Osteoblast (primary cell): ENCODE measurements at regions not wholly inside any gene's neighbourhood (a gene's known extent, or its start where the extent isn't known, plus 50 kb on each side); places are given as distances from the start of the nearest gene placed in this dataset.

Experiments used
- DNase-seq: peaks from one replicate; pipeline ENCODE4 v3.0.0; 2011; ENCODE audit warnings: low spot score, mixed read lengths; ENCODE audit not compliant: insufficient read length; ENCODE audit errors: missing footprints
- H2AFZ ChIP-seq: 2 replicates; pipeline ENCODE4 v1.6.0; 2011; ENCODE audit warnings: mild to moderate bottlenecking, low read length
- H3K27ac ChIP-seq: 2 replicates; pipeline ENCODE4 v1.5.1; 2011; ENCODE audit warnings: mild to moderate bottlenecking, low read depth, low read length, moderate library complexity
- H3K27me3 ChIP-seq: 2 replicates; pipeline ENCODE4 v1.6.0; 2012; ENCODE audit warnings: mild to moderate bottlenecking, control low read depth, inconsistent platforms, low read length, moderate library complexity; ENCODE audit not compliant: insufficient read depth
- H3K36me3 ChIP-seq: 2 replicates; pipeline ENCODE4 v1.5.1; 2011; ENCODE audit warnings: mild to moderate bottlenecking, low read length, control low read depth, moderate library complexity; ENCODE audit not compliant: insufficient read depth
- H3K4me1 ChIP-seq: 2 replicates; pipeline ENCODE4 v1.5.1; 2011; ENCODE audit warnings: mild to moderate bottlenecking, low read length, control low read depth, moderate library complexity; ENCODE audit not compliant: insufficient read depth
- H3K4me2 ChIP-seq: 2 replicates; pipeline ENCODE4 v1.6.0; 2011; ENCODE audit warnings: mild to moderate bottlenecking, low read length; ENCODE audit not compliant: insufficient read depth
- H3K4me3 ChIP-seq: fragments of 200-600 bp; sonication (generic); 3 replicates; pipeline ENCODE4 v1.5.1; 2012; ENCODE audit warnings: mild to moderate bottlenecking, low read length, inconsistent platforms; ENCODE audit not compliant: insufficient read depth
- H3K79me2 ChIP-seq: 2 replicates; pipeline ENCODE4 v1.6.0; 2012; ENCODE audit warnings: mild to moderate bottlenecking, low read length, control low read depth, inconsistent platforms; ENCODE audit not compliant: insufficient read depth
- H3K9me3 ChIP-seq: 2 replicates; pipeline ENCODE4 v1.5.1; 2011; ENCODE audit warnings: low read depth, low read length, control low read depth
- H4K20me1 ChIP-seq: 2 replicates; pipeline ENCODE4 v1.6.0; 2012; ENCODE audit warnings: mild to moderate bottlenecking, low read length, control low read depth; ENCODE audit not compliant: insufficient read depth
- TF ChIP-seq, protein P1 (sequence below): IDR thresholded peaks from 2 replicates; pipeline ENCODE4 v1.5.1; 2011; ENCODE audit warnings: mild to moderate bottlenecking, low read depth, low read length, moderate library complexity; ENCODE audit errors: extremely low read depth

DNA sequence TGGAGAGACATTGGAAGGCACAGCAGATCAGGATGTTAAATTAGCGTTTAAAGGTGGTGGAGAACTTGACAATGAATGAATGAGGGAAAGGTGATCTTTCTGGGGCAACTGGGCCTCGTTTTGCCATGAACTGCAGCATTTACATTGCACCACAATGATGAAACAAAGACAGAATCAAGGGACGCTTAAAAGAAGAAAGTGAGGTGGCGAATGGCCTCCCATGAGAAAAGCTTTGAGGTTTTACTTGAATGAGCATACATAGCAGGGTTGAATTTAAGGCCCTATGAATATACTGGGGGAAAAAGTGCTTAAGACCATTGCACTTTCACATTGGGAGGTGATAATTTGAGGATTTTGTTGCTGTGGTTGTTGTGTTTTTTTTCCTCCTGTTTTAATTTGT, 476.4 kb downstream of the ISL1 start:
- H3K4me1 ChIP-seq, result no peaks in the 10 kb centered on the region
- TF ChIP-seq, protein P1, sequence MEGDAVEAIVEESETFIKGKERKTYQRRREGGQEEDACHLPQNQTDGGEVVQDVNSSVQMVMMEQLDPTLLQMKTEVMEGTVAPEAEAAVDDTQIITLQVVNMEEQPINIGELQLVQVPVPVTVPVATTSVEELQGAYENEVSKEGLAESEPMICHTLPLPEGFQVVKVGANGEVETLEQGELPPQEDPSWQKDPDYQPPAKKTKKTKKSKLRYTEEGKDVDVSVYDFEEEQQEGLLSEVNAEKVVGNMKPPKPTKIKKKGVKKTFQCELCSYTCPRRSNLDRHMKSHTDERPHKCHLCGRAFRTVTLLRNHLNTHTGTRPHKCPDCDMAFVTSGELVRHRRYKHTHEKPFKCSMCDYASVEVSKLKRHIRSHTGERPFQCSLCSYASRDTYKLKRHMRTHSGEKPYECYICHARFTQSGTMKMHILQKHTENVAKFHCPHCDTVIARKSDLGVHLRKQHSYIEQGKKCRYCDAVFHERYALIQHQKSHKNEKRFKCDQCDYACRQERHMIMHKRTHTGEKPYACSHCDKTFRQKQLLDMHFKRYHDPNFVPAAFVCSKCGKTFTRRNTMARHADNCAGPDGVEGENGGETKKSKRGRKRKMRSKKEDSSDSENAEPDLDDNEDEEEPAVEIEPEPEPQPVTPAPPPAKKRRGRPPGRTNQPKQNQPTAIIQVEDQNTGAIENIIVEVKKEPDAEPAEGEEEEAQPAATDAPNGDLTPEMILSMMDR, result no peak
- no peak overlapping the region for H3K4me3 ChIP-seq
- no peak overlapping the region for H3K4me2 ChIP-seq
- H3K36me3 ChIP-seq, result no peaks in the 10 kb centered on the region
- no peaks in the 10 kb centered on the region for H3K79me2 ChIP-seq
- no peak for DNase-seq
- H4K20me1 ChIP-seq, result no peaks in the 10 kb centered on the region
- no peaks in the 10 kb centered on the region for H3K27me3 ChIP-seq
- no peak overlapping the region for H2AFZ ChIP-seq
- H3K9me3 ChIP-seq, result no peaks in the 10 kb centered on the region
- no peak overlapping the region for H3K27ac ChIP-seq

DNA sequence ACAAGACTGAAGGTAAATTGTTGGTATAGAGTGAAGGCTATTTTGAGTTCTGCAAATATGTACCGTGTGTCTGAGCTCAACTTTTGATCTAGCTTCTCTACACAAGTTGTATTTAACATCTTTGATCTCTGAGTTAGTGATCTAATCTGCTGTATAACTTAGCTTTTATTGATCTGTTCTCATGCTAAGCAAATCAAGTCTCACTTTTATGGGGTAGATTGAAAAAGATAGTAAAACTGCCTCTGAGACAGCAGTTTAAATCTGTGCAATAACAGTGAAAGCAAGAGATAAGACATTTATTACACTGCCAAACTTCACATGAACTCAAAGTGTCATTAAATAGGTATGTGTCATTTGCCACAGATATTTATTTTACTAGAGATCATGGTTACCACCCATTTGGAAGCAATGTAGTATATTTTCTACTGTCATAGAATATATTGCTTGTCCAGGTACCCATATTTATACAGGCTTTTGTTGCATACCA, 477.3 kb downstream of the ISL1 start:
- Histone ChIP-seq H3K4me2 (no peak overlapping the region), H3K79me2 (no peaks in the 10 kb centered on the region), H3K27me3 (no peaks in the 10 kb centered on the region), H3K4me1 (no peaks in the 10 kb centered on the region), H3K9me3 (no peaks in the 10 kb centered on the region), H3K27ac (no peak overlapping the region), H4K20me1 (no peaks in the 10 kb centered on the region), H3K36me3 (no peaks in the 10 kb centered on the region), H3K4me3 (no peak overlapping the region), H2AFZ (no peak overlapping the region)
- TF ChIP-seq, protein P1, result no peak
- no peak for DNase-seq

DNA sequence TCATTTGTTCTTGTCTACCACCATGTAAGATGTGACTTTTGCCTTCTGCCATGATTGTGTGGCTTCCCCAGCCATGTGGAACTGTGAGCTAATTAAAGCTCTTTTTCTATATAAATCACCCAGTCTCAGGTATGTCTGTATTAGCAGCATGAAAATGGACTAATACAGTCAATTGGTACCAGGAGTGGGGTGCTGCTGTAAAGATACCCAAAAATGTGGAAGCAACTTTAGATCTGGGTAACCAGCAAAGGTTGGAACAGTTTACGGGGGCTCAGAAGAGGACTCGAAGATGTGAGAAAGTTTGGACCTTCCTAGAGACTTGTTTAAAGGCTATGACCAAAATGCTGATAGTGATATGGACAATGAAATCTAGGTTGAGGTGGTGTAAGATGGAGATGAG, 488.9 kb downstream of the ISL1 start:
- H4K20me1 ChIP-seq, result no peaks in the 10 kb centered on the region
- H3K4me1 ChIP-seq, result no peaks in the 10 kb centered on the region
- no peaks in the 10 kb centered on the region for H3K36me3 ChIP-seq
- peaks cover 3% of the 10 kb centered on the region for H3K9me3 ChIP-seq
- no peak for DNase-seq
- H3K4me3 ChIP-seq, result no peak overlapping the region
- no peak overlapping the region for H2AFZ ChIP-seq
- H3K4me2 ChIP-seq, result no peak overlapping the region
- TF ChIP-seq, protein P1, result no peak
- H3K79me2 ChIP-seq, result no peaks in the 10 kb centered on the region
- H3K27me3 ChIP-seq, result no peaks in the 10 kb centered on the region
- H3K27ac ChIP-seq, result no peak overlapping the region

DNA sequence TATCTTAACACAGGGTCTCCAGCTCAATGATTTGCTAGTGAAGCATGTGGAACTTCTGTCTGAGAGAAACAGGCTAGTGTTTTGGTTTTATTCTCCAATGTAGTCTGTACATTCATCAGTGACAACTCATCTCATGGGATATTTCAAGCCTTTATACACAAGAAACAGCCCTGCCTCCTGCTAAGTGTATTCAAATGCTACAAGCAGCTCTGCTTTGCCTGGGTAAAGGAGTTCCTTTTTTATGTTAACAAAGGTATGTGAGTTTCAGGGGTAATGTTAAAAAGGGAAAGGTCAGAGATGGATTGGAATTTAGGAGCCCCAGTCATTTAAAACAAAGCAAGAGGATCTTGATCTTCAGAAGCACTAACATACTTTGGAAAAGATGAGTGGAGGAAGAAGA, 498.7 kb downstream of the ISL1 start:
- no peak overlapping the region for H3K27ac ChIP-seq
- H3K4me2 ChIP-seq, result no peak overlapping the region
- H4K20me1 ChIP-seq, result no peaks in the 10 kb centered on the region
- TF ChIP-seq, protein P1, result no peak
- no peak for DNase-seq
- H3K9me3 ChIP-seq, result peaks cover 2% of the 10 kb centered on the region
- no peaks in the 10 kb centered on the region for H3K79me2 ChIP-seq
- H3K4me3 ChIP-seq, result no peak overlapping the region
- no peaks in the 10 kb centered on the region for H3K36me3 ChIP-seq
- no peak overlapping the region for H2AFZ ChIP-seq
- H3K4me1 ChIP-seq, result no peaks in the 10 kb centered on the region
- no peaks in the 10 kb centered on the region for H3K27me3 ChIP-seq
